GM18508 (cell line): ENCODE measurements at regions not wholly inside any gene's neighbourhood (a gene's known extent, or its start where the extent isn't known, plus 50 kb on each side); places are given as distances from the start of the nearest gene placed in this dataset.

Source experiments
- ATAC-seq: cut with Tn5 transposase; IDR thresholded peaks from one replicate; pipeline ENCODE4 v1.9.1; 2021; ENCODE audit warnings: moderate number of reproducible peaks; ENCODE audit not compliant: insufficient read depth, unreplicated experiment

DNA sequence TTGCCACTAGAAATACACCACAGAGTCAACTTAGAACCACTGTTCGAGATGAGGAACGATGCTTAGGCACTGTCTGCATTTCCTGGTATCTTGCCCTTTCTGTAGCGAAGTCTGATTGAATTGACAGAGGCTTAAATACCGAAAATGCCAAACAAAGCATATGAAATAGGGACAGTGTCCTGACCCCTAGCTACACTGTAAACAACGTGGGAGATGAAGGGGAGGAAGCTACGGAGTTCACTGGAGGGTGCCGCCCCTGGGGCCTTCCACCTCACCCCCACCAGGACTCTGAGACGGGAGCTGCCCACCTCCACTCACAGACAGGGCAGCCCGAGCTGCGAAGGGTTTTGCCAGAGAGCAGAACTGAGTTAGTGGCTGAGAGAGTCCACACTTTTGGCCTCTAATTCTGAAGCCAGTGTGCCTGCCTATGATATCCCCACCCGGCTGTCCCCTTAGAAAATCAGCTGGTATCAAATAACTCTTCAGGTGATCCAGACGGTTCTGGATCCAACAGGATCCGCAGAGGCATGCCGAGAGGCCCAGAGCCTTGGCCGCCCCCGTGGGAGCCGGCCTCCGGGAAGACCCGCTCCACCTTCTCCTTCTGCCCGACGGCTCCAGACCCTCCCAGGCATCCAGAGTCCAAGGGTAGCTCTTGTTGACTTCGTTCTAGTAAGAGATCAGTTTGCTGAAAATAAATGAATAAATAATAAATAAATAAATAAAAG lies 230.7 kb upstream of the DIO3 start:
- ATAC-seq = no peak

DNA sequence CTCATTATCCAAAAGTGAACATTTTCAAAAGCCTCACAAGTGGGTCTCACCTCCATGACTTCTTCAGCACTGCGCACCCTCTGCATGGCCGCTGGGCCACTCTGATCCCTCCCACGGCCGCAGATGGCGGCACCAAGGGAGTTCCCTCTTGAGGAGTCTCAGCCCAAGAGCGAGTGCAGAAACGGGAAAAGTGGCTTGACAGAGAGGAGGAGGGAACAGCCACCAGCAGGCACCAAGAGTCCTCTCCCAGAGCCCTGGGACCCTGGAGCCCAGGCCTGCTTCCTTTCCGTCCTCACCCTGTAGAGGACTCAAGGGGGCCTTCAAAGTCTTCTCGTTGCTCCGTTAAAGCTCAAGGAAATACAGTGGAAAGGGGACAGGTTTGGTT lies 230.2 kb upstream of the DIO3 start:
- ATAC-seq = no peak

DNA sequence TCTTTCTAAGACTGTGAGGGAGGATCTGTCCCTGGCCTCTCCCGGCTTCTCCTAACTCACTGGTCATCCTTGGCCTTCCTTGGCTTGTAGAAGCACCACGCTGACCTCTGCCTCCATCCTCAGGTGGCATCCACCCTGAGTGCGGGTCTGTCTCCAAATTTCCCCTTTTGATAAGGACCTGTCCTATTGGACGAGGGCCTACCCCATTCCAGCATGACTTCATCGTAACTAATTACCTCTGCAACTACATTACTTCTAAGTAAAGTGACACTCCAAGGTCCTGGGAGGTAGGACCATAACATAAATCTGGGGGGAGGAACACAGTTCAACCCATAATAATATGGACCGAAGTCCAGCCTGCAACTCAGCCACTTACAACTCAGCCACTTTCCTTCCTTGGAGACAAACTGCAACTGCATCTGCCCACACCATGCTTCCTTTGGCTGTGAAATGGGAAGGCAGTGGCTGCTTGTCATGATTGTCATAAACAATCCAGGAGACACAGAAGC lies 229.6 kb upstream of the DIO3 start:
- no peak for ATAC-seq

GRCh38 chr14:101332281-101332680 lies 229.0 kb upstream of the DIO3 start:
- no peak for ATAC-seq

- no peak for ATAC-seq
Measured at GRCh38 chr14:101333335-101334280, 227.7 kb upstream of the DIO3 start.

- no peak for ATAC-seq
Measured at GRCh38 chr14:101334656-101335055, 226.6 kb upstream of the DIO3 start.

GRCh38 chr14:101335061-101335661 lies 226.1 kb upstream of the DIO3 start:
- ATAC-seq = no peak

- ATAC-seq = no peak
Measured at GRCh38 chr14:101336183-101336582, 225.1 kb upstream of the DIO3 start.

DNA sequence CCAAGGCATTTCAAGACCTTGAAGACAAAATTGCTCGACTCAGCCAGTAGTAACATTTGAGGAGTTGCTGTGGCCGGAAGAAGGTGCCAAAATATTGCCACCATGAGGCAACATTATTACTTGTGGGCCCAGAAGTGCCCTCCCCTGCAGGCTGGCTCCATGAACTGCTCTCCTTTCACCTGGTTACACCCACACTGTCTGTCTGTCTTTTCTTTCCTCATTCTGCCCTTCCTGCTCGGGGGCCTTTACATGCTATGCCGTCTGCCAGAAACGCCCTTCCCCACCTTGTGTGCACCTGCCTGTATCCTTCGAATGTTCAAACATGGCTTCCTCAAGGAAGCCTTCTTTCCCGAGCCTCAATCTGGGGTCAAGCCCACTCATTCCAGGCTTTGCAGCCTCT lies 224.2 kb upstream of the DIO3 start:
- ATAC-seq = no peak

DNA sequence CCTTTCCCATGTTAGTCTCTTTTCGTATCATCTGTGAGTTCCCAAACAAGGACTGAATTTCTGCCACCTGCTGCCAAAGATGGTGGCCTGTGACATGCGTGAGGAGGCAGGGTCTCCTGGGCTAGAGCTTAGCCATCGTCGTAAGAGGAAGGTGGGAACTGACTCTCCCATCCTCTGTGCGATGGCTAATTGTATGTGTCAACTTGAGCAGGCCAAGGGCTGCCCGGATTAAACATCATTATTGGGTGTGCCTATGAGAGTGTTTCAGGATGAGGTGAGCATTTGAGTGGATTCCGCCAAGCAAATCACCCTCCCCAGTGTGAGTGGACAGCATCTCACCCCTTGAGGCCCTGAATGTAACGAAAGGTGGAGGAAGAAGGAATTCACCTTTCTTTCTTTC lies 220.7 kb upstream of the DIO3 start:
- ATAC-seq = no peak

- no peak for ATAC-seq
Measured at GRCh38 chr14:101347893-101348777, 213.2 kb upstream of the DIO3 start.

- ATAC-seq = no peak
Measured at GRCh38 chr14:101349108-101349507, 212.2 kb upstream of the DIO3 start.

DNA sequence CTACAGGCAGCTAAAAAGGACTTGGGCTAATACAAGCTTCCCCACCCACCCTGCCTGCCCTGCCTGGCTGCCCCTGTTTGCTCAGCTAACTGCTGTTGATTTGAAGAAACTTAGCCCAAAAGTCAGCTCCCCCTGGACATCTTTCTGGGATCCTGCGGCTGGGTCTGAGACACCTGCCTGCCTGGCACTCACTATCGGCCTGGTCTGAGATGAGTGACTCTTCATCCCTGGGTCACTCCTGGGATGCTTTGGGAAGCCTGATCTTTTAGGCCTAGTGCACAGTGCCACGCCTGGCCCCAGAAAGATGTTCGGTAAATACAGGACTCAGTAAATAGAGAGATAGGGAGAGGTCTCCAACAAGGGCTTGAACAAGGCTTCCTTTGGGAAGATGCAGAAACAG lies 211.3 kb upstream of the DIO3 start:
- no peak for ATAC-seq

DNA sequence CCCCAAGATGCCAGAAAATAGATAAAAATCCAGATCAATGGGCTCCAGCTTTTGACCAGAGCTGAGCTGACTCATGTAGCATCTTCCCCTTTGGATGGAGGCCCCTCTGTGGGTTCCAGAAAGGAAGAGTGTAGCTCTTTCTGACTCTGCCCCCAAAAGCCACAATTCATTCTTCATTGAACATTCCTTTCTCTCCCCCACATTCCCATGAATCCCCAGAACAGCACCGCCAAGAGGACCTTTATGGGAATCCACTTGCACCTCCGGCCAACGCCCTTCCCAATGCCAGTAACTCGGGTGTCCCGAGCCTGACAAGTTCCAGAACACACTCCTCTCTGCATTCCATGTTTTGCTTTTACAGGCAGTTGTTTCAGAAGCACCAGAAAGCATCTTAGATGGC lies 210.6 kb upstream of the DIO3 start:
- ATAC-seq = no peak

DNA sequence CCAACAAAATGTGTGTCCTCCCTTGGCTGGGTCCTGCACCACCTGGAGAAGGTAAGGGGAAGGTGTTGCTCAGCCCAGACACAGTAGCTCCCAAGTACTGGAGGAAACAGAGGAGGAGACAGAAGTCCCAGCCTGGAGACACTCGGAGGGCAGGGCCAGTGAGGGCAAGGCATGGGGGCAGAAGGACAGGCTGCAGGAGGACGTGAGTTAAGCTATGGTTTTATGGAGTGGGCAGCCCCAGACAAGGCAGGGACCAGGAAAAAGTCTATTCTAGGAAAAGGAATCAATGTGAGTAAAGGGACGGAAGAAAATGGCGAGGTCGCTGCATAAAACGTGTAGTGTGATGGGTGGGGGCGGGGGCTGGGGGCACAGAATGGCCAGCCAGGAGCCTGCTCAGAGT lies 210.1 kb upstream of the DIO3 start:
- no peak for ATAC-seq

DNA sequence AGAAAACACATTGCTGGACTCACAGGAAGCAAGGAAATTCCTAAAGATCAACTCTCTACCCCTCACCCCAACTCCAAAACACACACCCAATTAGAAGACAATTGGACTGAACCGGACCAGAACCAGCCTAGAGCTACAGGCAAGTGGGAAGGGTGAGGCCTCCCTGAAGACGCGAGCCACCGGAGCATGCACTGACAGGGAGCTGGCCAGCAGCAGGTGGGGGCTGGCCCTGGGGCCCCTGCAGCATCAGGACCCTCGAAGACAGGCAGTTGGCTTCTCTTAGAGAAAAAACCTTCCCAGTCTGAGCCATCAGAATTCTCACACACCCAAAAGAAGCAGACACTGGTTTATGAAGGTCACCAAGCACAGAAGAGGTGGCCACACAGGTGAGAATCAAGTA lies 209.5 kb upstream of the DIO3 start:
- no peak for ATAC-seq

DNA sequence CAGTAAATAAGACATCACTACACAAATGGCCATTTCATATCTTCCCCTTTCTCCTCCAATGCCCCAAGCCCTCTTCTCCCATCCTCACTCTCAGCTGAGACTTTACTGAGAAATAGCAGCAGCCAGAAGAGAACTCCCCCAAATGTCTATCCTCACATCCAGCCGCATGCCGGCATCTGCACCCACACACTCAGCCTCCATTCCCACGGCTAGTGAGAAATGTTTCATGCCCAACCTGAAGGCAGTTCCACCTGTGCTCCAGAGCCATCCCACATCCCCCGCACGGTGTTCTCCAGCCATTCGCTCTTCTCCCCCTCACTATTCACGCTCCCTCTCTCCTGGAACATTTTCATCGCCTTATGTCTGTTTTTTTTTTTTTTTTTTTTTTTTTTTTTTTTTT lies 208.7 kb upstream of the DIO3 start:
- no peak for ATAC-seq

GRCh38 chr14:101353422-101353821 lies 207.9 kb upstream of the DIO3 start:
- no peak for ATAC-seq

GRCh38 chr14:101354726-101355125 lies 206.6 kb upstream of the DIO3 start:
- no peak for ATAC-seq

DNA sequence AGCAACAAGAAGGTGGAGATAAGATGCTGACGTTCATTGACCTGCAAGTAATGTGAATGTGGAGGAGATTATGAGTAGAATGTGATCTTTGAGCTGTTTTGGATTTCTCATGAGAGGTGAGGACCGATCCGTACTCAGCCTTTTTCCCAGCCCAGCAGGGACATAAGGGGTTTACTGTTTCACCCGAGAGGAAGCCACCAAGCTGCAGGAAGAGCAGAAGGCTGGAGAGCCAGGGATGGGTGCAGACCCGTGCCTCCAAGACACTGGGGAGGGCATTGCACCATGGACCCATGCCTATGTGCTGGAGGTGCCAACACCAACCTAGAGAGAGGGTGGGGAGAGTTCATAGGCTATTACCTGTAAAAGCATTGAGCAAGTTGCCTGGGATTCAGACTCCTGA lies 206.0 kb upstream of the DIO3 start:
- ATAC-seq = no peak
